ENCODE measurements at regions not wholly inside any gene's neighbourhood (a gene's known extent, or its start where the extent isn't known, plus 50 kb on each side); places are given as distances from the start of the nearest gene placed in this dataset.

DNA sequence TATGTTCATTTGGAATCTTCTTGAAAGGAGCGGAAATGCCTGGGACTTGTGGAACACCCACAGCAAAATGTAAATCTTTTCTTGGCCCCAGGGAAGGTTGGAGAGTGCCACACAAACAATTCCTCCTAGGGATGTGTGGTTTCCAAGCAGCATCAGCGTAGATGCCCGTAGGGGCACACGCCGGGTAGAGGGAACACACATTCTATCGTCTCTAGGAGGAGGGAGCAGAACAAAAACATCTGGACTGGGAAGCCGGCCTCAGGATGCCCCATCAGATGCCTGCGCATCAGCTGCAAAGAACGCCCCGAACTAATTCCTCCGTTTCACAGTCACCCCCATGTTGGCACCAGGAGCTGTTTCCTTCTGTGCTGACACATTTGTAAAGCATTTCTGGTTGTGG lies 357.9 kb upstream of the ZFHX3 start:
- TF ChIP-seq NFRKB (IDR thresholded peaks at IDR 0.05): no peak
- no peak for TF ChIP-seq BHLHE40 (IDR thresholded peaks at IDR 0.05; ENCODE audit: borderline replicate concordance)
- TF ChIP-seq FOXM1 (IDR thresholded peaks at IDR 0.05; ENCODE audit: borderline replicate concordance): no peak

Data from HEK293T (cell line).